Body of pancreas (tissue), 4 donors: ENCODE measurements at regions not wholly inside any gene's neighbourhood (a gene's known extent, or its start where the extent isn't known, plus 50 kb on each side); places are given as distances from the start of the nearest gene placed in this dataset.
A peak's percentile ranks its signal among the peaks of the same experiment; 100 is the strongest.

ENCODE experiments used
- ATAC-seq: fragments of 150-250 bp; one replicate; pipeline ENCODE4 v1.9.1; 2016
- DNase-seq, 4 donors: peaks; one replicate each; pipeline ENCODE4 v3.0.0-alpha.2; 2019
- H3K27ac ChIP-seq, 4 donors: fragments of 200-600 bp; sonication (generic); 1 replicate in 3 of 4; 2 replicates in 1 of 4; pipeline versions ENCODE4 v1.5.1 to v1.6.1; 2016 to 2019; ENCODE audit warnings: mild to moderate bottlenecking in 1 of 4, mixed read lengths in 1 of 4, moderate library complexity in 1 of 4
- H3K27me3 ChIP-seq, 2 donors: fragments of 200-600 bp; sonication (generic); one replicate each; pipeline ENCODE4 v1.6.0; 2016; ENCODE audit warnings: mild to moderate bottlenecking in 1 of 2
- H3K36me3 ChIP-seq, 2 donors: fragments of 200-600 bp; sonication (generic); replicated peaks in 1 of 2; 2 replicates each; pipeline ENCODE4 v1.5.1; 2016; ENCODE audit warnings: low read depth in 2 of 2; ENCODE audit not compliant: insufficient read depth in 1 of 2
- H3K4me1 ChIP-seq: fragments of 200-600 bp; sonication (generic); one replicate; pipeline ENCODE4 v1.6.0; 2016
- H3K4me3 ChIP-seq, 2 donors: fragments of 200-600 bp; sonication (generic); 1 replicate in 1 of 2; 2 replicates in 1 of 2; pipeline ENCODE4 v1.5.1; 2016 to 2019
- H3K9me3 ChIP-seq, 3 donors: fragments of 200-600 bp; sonication (generic); 1 replicate in 2 of 3; 2 replicates in 1 of 3; pipeline ENCODE4 v1.5.1; 2016
- POLR2A ChIP-seq, 3 donors: fragments of 450-650 bp; IDR thresholded peaks; one replicate each; pipeline ENCODE4 v1.6.1; 2016; ENCODE audit warnings: antibody characterized with exemption in 3 of 3, mild to moderate bottlenecking in 2 of 3
- WGBS, 2 donors: methylation state at CpG; one replicate each; pipeline ENCODE4 v1.1.5; 2017; 5-methylcytosine and 5-hydroxymethylcytosine counted together
- intact Hi-C: fragments of 100-400 bp; cut with DNase I; formaldehyde crosslinking; loops from one replicate; pipeline ENCODE4 v1.15.1; 2023
- TF ChIP-seq, protein P1 (sequence below), 7 experiments: fragments of 450-650 bp in 4 of 7; fragments of 200-600 bp in 3 of 7; sonication (generic) in 3 of 7; IDR thresholded peaks; one replicate each; pipeline ENCODE4 v1.5.1; 2016 to 2019; ENCODE audit warnings: antibody characterized with exemption in 7 of 7

DNA sequence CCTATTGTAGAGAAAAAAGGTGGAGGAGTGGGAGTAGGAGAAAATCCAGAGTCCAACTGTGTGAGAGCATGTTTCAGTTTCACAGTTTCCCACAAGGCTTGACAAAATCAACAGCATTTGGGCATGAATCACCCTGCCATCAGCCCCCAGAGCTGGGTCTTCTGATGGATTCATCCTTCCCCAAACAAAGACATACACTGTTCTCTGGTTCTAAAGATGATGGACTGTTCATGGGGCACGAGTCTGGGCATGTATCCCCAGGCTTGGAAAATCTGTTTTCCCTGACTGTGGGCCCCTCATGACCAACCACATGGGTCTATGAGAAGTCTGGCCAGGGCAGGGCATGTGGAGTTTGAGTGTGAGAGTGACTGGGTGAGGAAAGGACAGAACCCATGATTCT is 210.4 kb upstream of the IRX5 start:
- Histone ChIP-seq H3K27me3 (no peaks in the 10 kb centered on the region), H3K36me3 (no peaks in the 10 kb centered on the region), H3K4me3 (no peak overlapping the region), H3K4me1 (no peaks in the 10 kb centered on the region), H3K9me3 (peaks cover 0 to under 1% (median 0%) of the 10 kb centered on the region in 3 donors), H3K27ac (no peak overlapping the region)
- 38 to 56% methylated on average over 1 of the region's 1 CpG for WGBS, 2 donors
- no peak for DNase-seq
- intact Hi-C loops: no loop called here
- TF ChIP-seq POLR2A (IDR thresholded peaks at IDR 0.05): no peak
- TF ChIP-seq, protein P1, sequence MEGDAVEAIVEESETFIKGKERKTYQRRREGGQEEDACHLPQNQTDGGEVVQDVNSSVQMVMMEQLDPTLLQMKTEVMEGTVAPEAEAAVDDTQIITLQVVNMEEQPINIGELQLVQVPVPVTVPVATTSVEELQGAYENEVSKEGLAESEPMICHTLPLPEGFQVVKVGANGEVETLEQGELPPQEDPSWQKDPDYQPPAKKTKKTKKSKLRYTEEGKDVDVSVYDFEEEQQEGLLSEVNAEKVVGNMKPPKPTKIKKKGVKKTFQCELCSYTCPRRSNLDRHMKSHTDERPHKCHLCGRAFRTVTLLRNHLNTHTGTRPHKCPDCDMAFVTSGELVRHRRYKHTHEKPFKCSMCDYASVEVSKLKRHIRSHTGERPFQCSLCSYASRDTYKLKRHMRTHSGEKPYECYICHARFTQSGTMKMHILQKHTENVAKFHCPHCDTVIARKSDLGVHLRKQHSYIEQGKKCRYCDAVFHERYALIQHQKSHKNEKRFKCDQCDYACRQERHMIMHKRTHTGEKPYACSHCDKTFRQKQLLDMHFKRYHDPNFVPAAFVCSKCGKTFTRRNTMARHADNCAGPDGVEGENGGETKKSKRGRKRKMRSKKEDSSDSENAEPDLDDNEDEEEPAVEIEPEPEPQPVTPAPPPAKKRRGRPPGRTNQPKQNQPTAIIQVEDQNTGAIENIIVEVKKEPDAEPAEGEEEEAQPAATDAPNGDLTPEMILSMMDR (IDR thresholded peaks at IDR 0.05): no peak
- no peak for ATAC-seq

DNA sequence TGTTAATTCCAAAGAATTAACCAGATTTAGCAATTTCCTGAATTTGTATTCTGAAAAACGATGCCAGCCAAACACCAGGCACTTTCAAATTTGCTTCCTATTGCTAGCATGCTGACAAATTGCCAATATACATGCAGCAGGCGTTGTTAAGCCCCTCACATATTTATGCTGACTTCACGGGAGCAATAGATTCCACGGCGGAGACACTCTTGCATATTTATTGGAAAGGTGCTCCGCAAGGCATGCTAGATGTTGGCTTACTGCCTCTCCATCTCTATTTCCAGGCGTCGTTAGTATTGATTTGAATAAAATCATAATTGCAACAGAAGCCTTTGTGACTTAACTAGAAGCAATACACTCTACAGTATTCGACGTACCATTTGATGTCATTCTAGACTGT is 211.0 kb upstream of the IRX5 start:
- H3K9me3 ChIP-seq: peaks cover 0 to 3% (median 0%) of the 10 kb centered on the region in 3 donors
- H3K27ac ChIP-seq: no peak overlapping the region
- intact Hi-C loops: no loop called here
- 72 to 73% methylated on average over 10 of the region's 10 CpGs for WGBS, 2 donors
- DNase-seq (no peak), ATAC-seq (no peak)
- no peaks in the 10 kb centered on the region for H3K4me1 ChIP-seq
- no peak overlapping the region for H3K4me3 ChIP-seq
- no peaks in the 10 kb centered on the region for H3K27me3 ChIP-seq
- TF ChIP-seq, protein P1 (IDR thresholded peaks at IDR 0.05): no peak
- no peak for TF ChIP-seq POLR2A (IDR thresholded peaks at IDR 0.05)
- H3K36me3 ChIP-seq: no peaks in the 10 kb centered on the region

DNA sequence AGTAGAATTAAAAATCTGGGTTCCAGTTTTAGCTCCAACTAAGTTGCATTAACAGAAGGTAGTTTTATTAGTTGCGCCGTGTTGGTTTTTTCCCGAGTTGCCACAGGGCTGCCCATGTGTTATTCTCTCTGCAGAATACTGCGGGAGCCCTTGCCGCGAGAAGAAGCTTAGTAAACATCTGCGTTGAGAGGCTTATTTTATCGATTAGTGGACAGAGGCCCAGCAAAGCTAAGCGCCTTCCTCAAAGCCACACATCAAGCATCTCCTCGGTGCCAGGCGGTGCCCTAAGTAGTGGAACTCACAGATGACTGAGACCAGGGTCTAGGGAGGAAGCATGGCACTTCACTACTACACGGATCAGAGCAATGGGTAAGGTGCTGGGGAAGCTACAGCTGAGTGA is 212.3 kb upstream of the IRX5 start:
- Histone ChIP-seq H3K4me1 (no peaks in the 10 kb centered on the region), H3K36me3 (no peaks in the 10 kb centered on the region), H3K9me3 (peaks cover 0 to 3% (median 0%) of the 10 kb centered on the region in 3 donors), H3K4me3 (no peak overlapping the region), H3K27me3 (no peaks in the 10 kb centered on the region), H3K27ac (no peak overlapping the region)
- intact Hi-C loops: no loop called here
- ATAC-seq (no peak), DNase-seq (no peak)
- WGBS, 2 donors: 84% methylated on average over 12 of the region's 12 CpGs
- TF ChIP-seq POLR2A (IDR thresholded peaks at IDR 0.05): no peak
- TF ChIP-seq, protein P1 (IDR thresholded peaks at IDR 0.05): no peak

- no peak for ATAC-seq
- TF ChIP-seq, protein P1 (IDR thresholded peaks at IDR 0.05): no peak
- no peak for TF ChIP-seq POLR2A (IDR thresholded peaks at IDR 0.05)
- intact Hi-C loops: no loop called here
These were observed 215.7 kb upstream of the IRX5 start for GRCh38 chr16:54715011-54715410.

GRCh38 chr16:54712866-54713265 is 217.8 kb upstream of the IRX5 start:
- Histone ChIP-seq H3K4me1 (no peaks in the 10 kb centered on the region), H3K27ac (no peak overlapping the region), H3K9me3 (peaks cover 0 to 3% (median 0%) of the 10 kb centered on the region in 3 donors), H3K4me3 (no peak overlapping the region), H3K27me3 (no peaks in the 10 kb centered on the region), H3K36me3 (no peaks in the 10 kb centered on the region)
- intact Hi-C loops: no loop called here
- peak in 1 of 4 donors; percentile 25 for DNase-seq
- WGBS, 2 donors: 41 to 57% methylated on average over 2 of the region's 2 CpGs
- TF ChIP-seq POLR2A (IDR thresholded peaks at IDR 0.05): no peak
- TF ChIP-seq, protein P1 (IDR thresholded peaks at IDR 0.05): no peak
- ATAC-seq: no peak

More at GRCh38 chr16:54715011-54715410, 215.7 kb upstream of the IRX5 start:
- Histone ChIP-seq H3K36me3 (no peaks in the 10 kb centered on the region), H3K4me3 (no peak overlapping the region), H3K4me1 (no peaks in the 10 kb centered on the region), H3K27me3 (no peaks in the 10 kb centered on the region), H3K27ac (no peak overlapping the region), H3K9me3 (peaks cover 0 to 3% (median 0%) of the 10 kb centered on the region in 3 donors)
- DNase-seq: no peak
